Uterus (tissue), 3 donors: ENCODE measurements at regions not wholly inside any gene's neighbourhood (a gene's known extent, or its start where the extent isn't known, plus 50 kb on each side); places are given as distances from the start of the nearest gene placed in this dataset.
"Not testable (repeated sequence)": the region's sequence is repeated elsewhere in the genome, so short reads cannot be mapped to it uniquely, and the experiment has no call there.

Source experiments
- DNase-seq, 2 donors: peaks; one replicate each; pipeline ENCODE4 v3.0.0-alpha.2; 2019 to 2020
- H3K27ac ChIP-seq, 2 donors: fragments of 200-600 bp; sonication (generic); 1 replicate in 1 of 2; 2 replicates in 1 of 2; pipeline ENCODE4 v1.5.1; 2016 to 2018
- H3K27me3 ChIP-seq, 2 donors: fragments of 200-600 bp; sonication (generic); one replicate each; pipeline ENCODE4 v1.5.1; 2018 to 2019; ENCODE audit warnings: control low read depth in 1 of 2
- H3K36me3 ChIP-seq, 2 donors: fragments of 200-600 bp; sonication (generic); one replicate each; pipeline ENCODE4 v1.5.1; 2019; ENCODE audit warnings: control low read depth in 1 of 2
- H3K4me1 ChIP-seq, 2 donors: fragments of 200-600 bp; sonication (generic); one replicate each; pipeline ENCODE4 v1.5.1; 2018 to 2019; ENCODE audit warnings: control low read depth in 1 of 2
- H3K4me3 ChIP-seq, 2 donors: fragments of 200-600 bp; sonication (generic); 1 replicate in 1 of 2; 2 replicates in 1 of 2; pipeline ENCODE4 v1.5.1; 2018 to 2019; ENCODE audit warnings: mild to moderate bottlenecking in 1 of 2
- H3K9me3 ChIP-seq, 2 donors: fragments of 200-600 bp; sonication (generic); one replicate each; pipeline ENCODE4 v1.5.1; 2019; ENCODE audit warnings: control low read depth in 1 of 2
- CTCF ChIP-seq, 4 experiments: fragments of 200-600 bp in 2 of 4; fragments of 450-650 bp in 2 of 4; sonication (generic) in 2 of 4; IDR thresholded peaks; one replicate each; pipeline ENCODE4 v1.5.1; 2016 to 2019; ENCODE audit warnings: antibody characterized with exemption in 4 of 4, mild to moderate bottlenecking in 2 of 4, moderate library complexity in 1 of 4
- POLR2A ChIP-seq, 2 donors: fragments of 450-650 bp; IDR thresholded peaks; one replicate each; pipeline ENCODE4 v1.6.1; 2016; ENCODE audit warnings: antibody characterized with exemption in 2 of 2, mild to moderate bottlenecking in 1 of 2, moderate library complexity in 1 of 2
- intact Hi-C: fragments of 100-400 bp; cut with DNase I; formaldehyde crosslinking; loops from one replicate; pipeline ENCODE4 v1.15.1; 2023; ENCODE audit warnings: low total_unique reads
- donor health status: DM: yes; HTN: yes; CAD: no.

- TF ChIP-seq CTCF (IDR thresholded peaks at IDR 0.05) (no peak), POLR2A (IDR thresholded peaks at IDR 0.05) (no peak)
- Histone ChIP-seq H3K4me1 (no peaks in the 10 kb centered on the region), H3K27me3 (no peaks in the 10 kb centered on the region), H3K36me3 (no peaks in the 10 kb centered on the region), H3K4me3 (no peak overlapping the region), H3K9me3 (no peaks in the 10 kb centered on the region), H3K27ac (no peak overlapping the region)
- DNase-seq = no peak
- intact Hi-C loops = no loop called here
Measured at GRCh38 chr4:132094017-132094416, 1055.1 kb upstream of the PCDH10 start.

GRCh38 chr4:132097041-132097440 lies 1052.1 kb upstream of the PCDH10 start:
- H3K36me3 ChIP-seq = no peaks in the 10 kb centered on the region
- H3K27me3 ChIP-seq = no peaks in the 10 kb centered on the region
- H3K27ac ChIP-seq = no peak overlapping the region
- no peak for DNase-seq
- H3K9me3 ChIP-seq = no peaks in the 10 kb centered on the region
- intact Hi-C loops = no loop called here
- H3K4me1 ChIP-seq = no peaks in the 10 kb centered on the region
- no peak overlapping the region for H3K4me3 ChIP-seq
- TF ChIP-seq POLR2A (IDR thresholded peaks at IDR 0.05) (no peak), CTCF (IDR thresholded peaks at IDR 0.05) (no peak)

- no peak for DNase-seq
- H3K36me3 ChIP-seq = no peaks in the 10 kb centered on the region
- H3K4me1 ChIP-seq = no peaks in the 10 kb centered on the region
- no peak overlapping the region for H3K4me3 ChIP-seq
- H3K27me3 ChIP-seq = no peaks in the 10 kb centered on the region
- no peak for TF ChIP-seq POLR2A (IDR thresholded peaks at IDR 0.05)
- TF ChIP-seq CTCF (IDR thresholded peaks at IDR 0.05) = no peak
- intact Hi-C loops = no loop called here
- H3K9me3 ChIP-seq = no peaks in the 10 kb centered on the region
- no peak overlapping the region for H3K27ac ChIP-seq
Measured at GRCh38 chr4:132101526-132101925, 1047.6 kb upstream of the PCDH10 start.

GRCh38 chr4:132108784-132109183 lies 1040.3 kb upstream of the PCDH10 start:
- DNase-seq = no peak
- Histone ChIP-seq H3K4me1 (no peaks in the 10 kb centered on the region), H3K27ac (no peak overlapping the region), H3K9me3 (no peaks in the 10 kb centered on the region), H3K4me3 (no peak overlapping the region), H3K27me3 (no peaks in the 10 kb centered on the region), H3K36me3 (no peaks in the 10 kb centered on the region)
- intact Hi-C loops = no loop called here
- TF ChIP-seq CTCF (IDR thresholded peaks at IDR 0.05) (no peak), POLR2A (IDR thresholded peaks at IDR 0.05) (no peak)

GRCh38 chr4:132114885-132115284 lies 1034.2 kb upstream of the PCDH10 start:
- H3K4me3 ChIP-seq = no peak overlapping the region
- TF ChIP-seq CTCF (IDR thresholded peaks at IDR 0.05) (no peak), POLR2A (IDR thresholded peaks at IDR 0.05) (no peak)
- no peak for DNase-seq
- intact Hi-C loops = no loop called here
- H3K27me3 ChIP-seq = no peaks in the 10 kb centered on the region
- no peaks in the 10 kb centered on the region for H3K4me1 ChIP-seq
- no peak overlapping the region for H3K27ac ChIP-seq
- H3K36me3 ChIP-seq = no peaks in the 10 kb centered on the region
- no peaks in the 10 kb centered on the region for H3K9me3 ChIP-seq

- H3K36me3 ChIP-seq, H3K27ac ChIP-seq, H3K4me3 ChIP-seq, H3K4me1 ChIP-seq, DNase-seq, H3K9me3 ChIP-seq, intact Hi-C loops, H3K27me3 ChIP-seq: not testable (repeated sequence)
Measured at GRCh38 chr4:132122741-132123140, 1026.4 kb upstream of the PCDH10 start.
